Lower leg skin (tissue), 4 donors: ENCODE measurements at regions not wholly inside any gene's neighbourhood (a gene's known extent, or its start where the extent isn't known, plus 50 kb on each side); places are given as distances from the start of the nearest gene placed in this dataset.

Experiments
- DNase-seq, 2 donors: peaks; one replicate each; pipeline ENCODE4 v3.0.0-alpha.2; 2019; ENCODE audit warnings: low spot score in 2 of 2
- H3K4me3 ChIP-seq: fragments of 200-600 bp; sonication (generic); 2 replicates; pipeline ENCODE4 v1.5.1; 2017; ENCODE audit warnings: mild to moderate bottlenecking, low read depth; ENCODE audit not compliant: poor library complexity, severe bottlenecking
- POLR2A ChIP-seq, 2 donors: fragments of 450-650 bp; IDR thresholded peaks; one replicate each; pipeline ENCODE4 v1.6.1; 2016 to 2017; ENCODE audit warnings: antibody characterized with exemption in 2 of 2, mild to moderate bottlenecking in 1 of 2, moderate library complexity in 1 of 2
- WGBS, 2 donors: methylation state at CpG; one replicate each; pipeline ENCODE4 v1.1.5; 2018; 5-methylcytosine and 5-hydroxymethylcytosine counted together
- intact Hi-C: fragments of 100-400 bp; cut with DNase I; formaldehyde crosslinking; loops from one replicate; pipeline ENCODE4 v1.15.0; 2023; ENCODE audit warnings: low total_unique reads
- TF ChIP-seq, protein P1 (sequence below), 3 donors: fragments of 450-650 bp; IDR thresholded peaks; one replicate each; pipeline ENCODE4 v1.5.1; 2016; ENCODE audit warnings: antibody characterized with exemption in 3 of 3, mild to moderate bottlenecking in 3 of 3, moderate library complexity in 2 of 3

DNA sequence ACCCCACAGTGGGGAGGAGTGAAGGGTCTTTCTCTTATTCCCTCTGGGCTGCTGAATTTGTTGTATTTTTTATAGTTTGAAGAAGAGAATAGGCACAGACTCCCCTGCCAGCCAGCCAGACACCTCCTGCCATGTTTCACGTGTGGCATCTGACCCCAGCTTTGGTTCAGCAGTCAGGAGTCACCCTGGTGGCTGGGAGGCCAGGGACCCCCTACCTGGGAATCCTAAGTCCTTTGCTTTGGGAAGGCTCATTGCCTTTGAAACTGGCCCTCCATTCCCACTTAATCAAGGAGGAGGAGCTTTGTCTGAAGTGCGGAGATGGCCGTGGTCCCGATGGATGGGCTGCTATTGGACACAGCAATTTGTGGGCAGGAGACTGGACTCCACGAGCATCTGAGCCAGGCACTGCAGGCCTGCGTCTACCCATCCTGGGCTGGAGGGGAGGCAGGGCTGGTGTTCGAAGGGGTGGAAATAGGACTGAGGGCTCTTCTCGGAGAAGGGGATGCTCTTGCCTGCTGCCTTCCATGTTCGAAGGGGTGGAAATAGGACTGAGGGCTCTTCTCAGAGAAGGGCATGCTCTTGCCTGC, 196.1 kb downstream of the DLL1 start:
- no peak overlapping the region for H3K4me3 ChIP-seq
- DNase-seq, result peak in 1 of 2 donors; percentile 58
- 89 to 94% methylated on average over 9 of the region's 9 CpGs for WGBS, 2 donors
- TF ChIP-seq, protein P1, sequence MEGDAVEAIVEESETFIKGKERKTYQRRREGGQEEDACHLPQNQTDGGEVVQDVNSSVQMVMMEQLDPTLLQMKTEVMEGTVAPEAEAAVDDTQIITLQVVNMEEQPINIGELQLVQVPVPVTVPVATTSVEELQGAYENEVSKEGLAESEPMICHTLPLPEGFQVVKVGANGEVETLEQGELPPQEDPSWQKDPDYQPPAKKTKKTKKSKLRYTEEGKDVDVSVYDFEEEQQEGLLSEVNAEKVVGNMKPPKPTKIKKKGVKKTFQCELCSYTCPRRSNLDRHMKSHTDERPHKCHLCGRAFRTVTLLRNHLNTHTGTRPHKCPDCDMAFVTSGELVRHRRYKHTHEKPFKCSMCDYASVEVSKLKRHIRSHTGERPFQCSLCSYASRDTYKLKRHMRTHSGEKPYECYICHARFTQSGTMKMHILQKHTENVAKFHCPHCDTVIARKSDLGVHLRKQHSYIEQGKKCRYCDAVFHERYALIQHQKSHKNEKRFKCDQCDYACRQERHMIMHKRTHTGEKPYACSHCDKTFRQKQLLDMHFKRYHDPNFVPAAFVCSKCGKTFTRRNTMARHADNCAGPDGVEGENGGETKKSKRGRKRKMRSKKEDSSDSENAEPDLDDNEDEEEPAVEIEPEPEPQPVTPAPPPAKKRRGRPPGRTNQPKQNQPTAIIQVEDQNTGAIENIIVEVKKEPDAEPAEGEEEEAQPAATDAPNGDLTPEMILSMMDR (IDR thresholded peaks at IDR 0.05), result no peak
- no peak for TF ChIP-seq POLR2A (IDR thresholded peaks at IDR 0.05)
- intact Hi-C loops, result no loop called here

DNA sequence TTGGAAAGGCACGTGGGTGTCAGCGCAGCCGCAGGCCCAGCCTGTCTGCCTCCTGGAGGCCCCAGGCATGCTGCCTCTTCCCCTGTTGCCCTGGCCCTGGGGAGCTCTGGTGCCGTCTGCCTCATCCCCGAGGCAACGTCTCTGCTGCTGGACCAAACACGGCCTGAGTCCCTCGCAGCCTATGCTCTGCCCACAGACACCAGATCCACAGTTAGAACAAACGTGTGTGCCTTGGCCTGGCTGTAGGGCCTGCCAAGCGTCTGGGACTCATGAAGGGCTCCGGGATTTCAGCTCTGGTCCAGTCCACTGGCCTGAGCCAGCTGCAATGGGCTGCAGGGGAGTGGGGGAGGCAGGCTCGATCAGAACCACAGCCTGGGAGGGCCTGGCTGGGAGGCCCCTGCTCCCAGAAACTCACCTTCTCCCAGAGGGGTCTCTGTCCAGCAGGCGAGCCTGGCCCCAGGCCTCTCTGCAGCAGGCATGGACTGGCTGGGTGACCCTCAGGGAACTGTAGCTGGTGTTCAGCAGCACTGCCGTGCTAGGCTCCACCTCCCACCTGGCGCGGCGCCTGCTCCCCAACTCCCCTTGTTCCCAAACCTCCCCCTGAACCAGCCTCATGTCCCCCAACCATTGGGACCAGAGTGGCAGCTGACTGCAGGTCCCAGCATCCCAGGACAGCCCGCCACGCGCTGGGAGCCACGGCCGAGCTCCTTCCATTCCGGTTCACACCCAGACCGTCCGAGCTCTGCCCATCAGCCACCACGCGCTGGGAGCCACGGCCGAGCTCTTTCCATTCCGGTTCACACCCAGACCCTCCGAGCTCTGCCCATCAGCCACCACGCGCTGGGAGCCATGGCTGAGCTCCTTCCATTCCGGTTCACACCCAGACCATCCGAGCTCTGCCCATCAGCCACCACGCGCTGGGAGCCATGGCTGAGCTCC, 197.0 kb downstream of the DLL1 start:
- WGBS, 2 donors, result 86 to 93% methylated on average over 30 to 32 of the region's 37 CpGs
- DNase-seq, result peak in 1 of 2 donors; percentile 82
- intact Hi-C loops, result no loop called here
- TF ChIP-seq, protein P1 (IDR thresholded peaks at IDR 0.05), result no peak
- TF ChIP-seq POLR2A (IDR thresholded peaks at IDR 0.05), result no peak
- H3K4me3 ChIP-seq, result no peak overlapping the region

DNA sequence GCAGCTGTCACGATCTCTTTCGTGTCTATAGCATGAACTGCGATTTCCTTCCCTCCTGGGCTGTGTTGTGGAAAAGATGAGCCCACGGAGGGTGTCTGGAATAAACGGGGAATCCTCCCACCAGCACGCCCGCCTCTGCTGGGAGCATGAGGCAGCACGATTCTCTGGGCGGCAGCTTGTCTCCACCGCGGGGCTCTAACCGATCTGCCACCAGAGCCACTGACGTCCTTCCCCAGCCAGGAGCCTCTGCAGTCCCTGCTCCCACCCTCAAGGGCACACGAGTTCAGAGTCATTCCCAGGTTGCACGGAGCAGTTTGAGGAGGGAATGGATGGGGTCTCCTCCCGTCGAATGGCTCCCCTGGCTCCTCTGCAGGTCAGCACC, 197.6 kb downstream of the DLL1 start:
- peak in 1 of 2 donors; percentile 40 for DNase-seq

DNA sequence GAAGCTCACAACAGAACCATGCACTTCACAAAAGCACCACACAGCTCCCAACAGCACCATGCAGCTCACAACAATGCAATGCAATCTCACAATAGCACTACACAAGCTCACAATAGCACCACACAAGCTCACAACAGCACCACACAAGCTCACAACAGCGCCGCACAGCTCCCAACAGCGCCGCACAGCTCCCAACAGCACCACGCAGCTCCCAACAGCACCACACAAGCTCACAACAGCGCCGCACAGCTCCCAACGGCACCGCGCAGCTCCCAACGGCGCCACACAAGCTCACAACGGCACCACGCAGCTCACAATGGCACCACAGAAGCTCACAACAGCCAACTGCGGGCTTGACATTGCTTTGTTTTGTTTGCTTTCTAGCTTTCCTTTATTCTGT, 198.1 kb downstream of the DLL1 start:
- H3K4me3 ChIP-seq, result no peak overlapping the region
- no peak for DNase-seq
- no peak for TF ChIP-seq POLR2A (IDR thresholded peaks at IDR 0.05)
- TF ChIP-seq, protein P1 (IDR thresholded peaks at IDR 0.05), result no peak
- intact Hi-C loops, result no loop called here
- 75 to 85% methylated on average over 15 of the region's 15 CpGs for WGBS, 2 donors

More for the DNA sequence above, 197.6 kb downstream of the DLL1 start:
- TF ChIP-seq, protein P1 (IDR thresholded peaks at IDR 0.05), result no peak
- TF ChIP-seq POLR2A (IDR thresholded peaks at IDR 0.05), result no peak
- intact Hi-C loops, result no loop called here
- no peak overlapping the region for H3K4me3 ChIP-seq
- WGBS, 2 donors, result 77 to 84% methylated on average over 16 to 17 of the region's 17 CpGs

DNA sequence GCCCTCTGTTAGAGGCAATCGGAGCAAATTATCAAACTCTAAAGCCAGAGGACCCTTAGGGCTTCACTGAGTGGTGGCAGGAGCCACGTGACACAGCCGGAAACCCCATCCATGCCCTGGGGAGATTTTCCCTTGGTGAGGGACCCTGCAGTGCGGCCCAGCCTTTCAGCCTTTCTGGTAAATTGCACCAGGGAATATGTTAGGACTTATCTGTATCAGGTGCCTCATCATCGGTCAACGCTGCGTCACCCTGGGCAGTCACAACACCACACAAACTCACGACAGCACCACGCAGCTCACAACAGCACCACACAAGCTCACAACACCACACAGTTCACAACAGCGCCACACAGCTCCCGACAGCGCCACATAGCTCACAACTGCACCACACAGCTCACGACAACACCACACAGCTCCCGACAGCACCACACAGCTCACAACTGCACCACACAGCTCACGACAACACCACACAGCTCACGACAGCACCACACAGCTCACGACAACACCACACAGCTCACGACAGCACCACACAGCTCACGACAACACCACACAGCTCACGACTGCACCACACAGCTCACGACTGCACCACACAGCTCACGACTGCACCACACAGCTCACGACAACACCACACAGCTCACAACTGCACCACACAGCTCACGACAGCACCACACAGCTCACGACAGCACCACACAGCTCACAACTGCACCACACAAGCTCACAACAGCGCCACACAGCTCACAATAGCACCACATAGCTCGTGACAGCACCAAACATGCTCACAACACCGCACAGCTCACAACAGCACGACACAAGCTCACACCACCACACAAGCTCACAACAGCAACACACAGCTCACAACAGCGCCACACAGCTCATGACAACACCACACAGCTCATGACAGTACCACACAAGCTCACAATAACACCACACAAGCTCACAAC, 199.0 kb downstream of the DLL1 start:
- TF ChIP-seq, protein P1 (IDR thresholded peaks at IDR 0.05), result no peak
- TF ChIP-seq POLR2A (IDR thresholded peaks at IDR 0.05), result no peak
- WGBS, 2 donors, result 91 to 93% methylated on average over 30 of the region's 30 CpGs
- no peak overlapping the region for H3K4me3 ChIP-seq
- peak in 1 of 2 donors; percentile 64 for DNase-seq
- intact Hi-C loops, result no loop called here
